GM08714 (cell line): ENCODE measurements at regions not wholly inside any gene's neighbourhood (a gene's known extent, or its start where the extent isn't known, plus 50 kb on each side); places are given as distances from the start of the nearest gene placed in this dataset.

Experiments
- H3K4me3 ChIP-seq: fragments of 200-500 bp; sonication (Bioruptor generic); 2 replicates; pipeline ENCODE4 v1.5.1; 2014; ENCODE audit warnings: mild to moderate bottlenecking, low read length, inconsistent platforms
- ZNF274 ChIP-seq: IDR thresholded peaks from 2 replicates; pipeline ENCODE4 v1.6.1; 2012; ENCODE audit warnings: mild to moderate bottlenecking, low read depth, low read length

DNA sequence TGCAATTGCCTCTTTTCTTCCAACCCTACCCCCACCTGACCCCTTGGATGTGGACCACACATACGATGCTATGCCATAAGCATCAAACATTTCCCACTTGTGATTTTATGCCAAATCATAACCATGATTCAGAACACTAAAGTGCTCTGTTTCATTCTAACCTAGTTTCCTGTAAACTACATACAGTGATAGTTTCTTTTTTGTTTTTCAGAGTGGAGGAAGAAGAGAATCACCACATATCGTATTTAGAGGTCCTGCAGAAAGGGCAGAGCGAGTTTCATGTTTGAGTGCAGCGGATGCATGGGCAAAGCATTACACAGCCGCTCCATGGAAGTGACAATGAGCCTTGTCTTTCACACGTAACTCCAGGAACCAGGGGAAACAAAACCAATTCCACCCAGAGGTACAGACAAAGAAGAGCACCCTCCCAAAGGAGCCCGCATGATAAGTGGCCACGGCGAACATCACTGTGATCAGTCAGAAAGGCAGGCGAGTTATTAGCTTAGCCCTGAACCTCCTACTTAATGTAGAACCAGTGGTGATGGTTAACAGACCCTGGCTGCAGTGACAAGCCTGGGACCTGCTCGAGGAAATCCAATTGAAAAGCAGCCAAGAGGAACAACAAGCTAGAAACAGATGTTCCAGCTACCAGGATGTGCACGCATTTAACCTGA, 64.0 kb upstream of the ZNF281 start:
- TF ChIP-seq ZNF274: no peak
- peak overlapping the region; percentile 46; the same call in 1 of the 2 replicates for H3K4me3 ChIP-seq

DNA sequence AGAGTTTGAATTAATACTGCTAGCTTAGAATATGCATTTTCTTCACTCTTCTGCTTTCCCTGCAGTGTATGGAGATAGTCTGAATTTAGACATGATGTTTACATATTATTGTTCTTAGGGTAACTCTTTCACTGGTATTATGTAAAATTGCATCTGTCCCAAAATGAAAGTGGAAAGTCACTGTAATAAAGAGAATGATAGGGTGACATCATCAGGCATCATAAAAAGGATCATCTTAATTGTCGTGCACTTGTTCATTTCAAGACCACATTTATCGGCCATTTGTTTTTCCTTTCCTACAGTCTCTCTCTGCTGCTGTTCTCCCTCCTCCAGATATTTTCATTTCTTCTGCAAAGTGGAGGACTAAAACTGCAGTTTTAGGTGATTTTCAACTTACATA, 61.9 kb upstream of the ZNF281 start:
- no peak overlapping the region for H3K4me3 ChIP-seq
- TF ChIP-seq ZNF274: no peak

- H3K4me3 ChIP-seq: no peak overlapping the region
- TF ChIP-seq ZNF274: no peak
Observed at GRCh38 chr1:200468264-200469001, 58.6 kb upstream of the ZNF281 start.

DNA sequence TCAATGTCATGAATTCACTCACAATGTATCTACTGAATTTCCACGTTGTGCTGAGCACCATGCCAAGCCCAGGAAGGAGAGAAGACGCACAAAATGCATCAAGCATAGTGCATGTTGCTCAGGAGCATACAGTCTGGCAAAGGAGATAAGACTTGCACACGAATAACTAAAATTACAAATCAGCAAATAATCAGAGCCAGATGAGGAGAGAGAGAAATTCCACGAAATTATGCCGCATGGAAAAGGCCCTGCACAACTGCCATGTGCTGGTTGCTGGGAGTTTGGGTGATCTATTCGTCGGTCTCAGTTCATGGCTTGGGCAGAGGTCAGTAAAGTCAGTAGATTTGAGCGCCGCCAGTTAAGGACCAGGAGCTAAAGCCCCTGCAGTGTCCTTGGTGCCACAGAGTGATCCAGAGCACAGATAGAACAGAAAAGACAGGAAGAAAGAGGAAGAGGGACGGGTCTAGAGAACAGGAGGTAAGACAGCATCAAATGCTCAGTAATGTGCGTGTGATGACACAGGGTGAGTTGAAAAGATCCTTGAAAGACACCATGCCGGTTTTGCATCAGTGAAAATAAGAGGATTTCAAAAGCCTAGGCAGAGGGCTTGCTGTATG, 55.1 kb upstream of the ZNF281 start:
- H3K4me3 ChIP-seq: no peak overlapping the region
- TF ChIP-seq ZNF274: no peak
